Motor neuron (in vitro differentiated cells): ENCODE measurements at regions not wholly inside any gene's neighbourhood (a gene's known extent, or its start where the extent isn't known, plus 50 kb on each side); places are given as distances from the start of the nearest gene placed in this dataset.
A peak's percentile ranks its signal among the peaks of the same experiment; 100 is the strongest.
"Not testable (repeated sequence)": the region's sequence is repeated elsewhere in the genome, so short reads cannot be mapped to it uniquely, and the experiment has no call there.

ENCODE experiments used
- ATAC-seq, 8 experiments: fragments of 200-7000 bp; cut with Tn5 transposase; replicated peaks in 6 of 8; 2 replicates each; pipeline ENCODE4 v1.8.0; 2021; ENCODE audit warnings: mild to moderate bottlenecking in 8 of 8, moderate library complexity in 8 of 8
- H3K27ac ChIP-seq, 2 donors: fragments of 250-450 bp; sonication (Bioruptor Pico); 2 replicates each; pipeline ENCODE4 v1.9.0; 2021; ENCODE audit warnings: antibody characterized with exemption in 2 of 2, mild to moderate bottlenecking in 2 of 2, moderate library complexity in 1 of 2
- H3K4me1 ChIP-seq, 2 donors: fragments of 250-450 bp; sonication (Bioruptor Pico); replicated peaks in 1 of 2; 2 replicates each; pipeline ENCODE4 v1.6.1; 2021; ENCODE audit warnings: antibody characterized with exemption in 2 of 2, mild to moderate bottlenecking in 2 of 2, moderate library complexity in 1 of 2
- H3K4me3 ChIP-seq, 5 donors: fragments of 250-450 bp; sonication (Bioruptor Pico); 2 replicates each; pipeline ENCODE4 v1.9.0; 2021; ENCODE audit warnings: antibody characterized with exemption in 5 of 5, mild to moderate bottlenecking in 5 of 5, moderate library complexity in 4 of 5
- WGBS, 10 experiments: fragments of 450-650 bp; shearing (Covaris generic); methylation state at CpG; one replicate each; pipeline ENCODE4 v1.0.0; 2022; 5-methylcytosine and 5-hydroxymethylcytosine counted together
- in situ Hi-C, 9 experiments: fragments of 400-800 bp; cut with MboI; loops; one replicate each; pipeline ENCODE4 v1.15.0; 2021; ENCODE audit warnings: low sequenced_read_pairs in 9 of 9, low pct_unique_long_range_greater_than_20kb in 2 of 9; ENCODE audit not compliant: unreplicated experiment in 9 of 9

GRCh38 chr3:168779970-168780645 lies 684.4 kb upstream of the GOLIM4 start:
- H3K4me3 ChIP-seq, H3K4me1 ChIP-seq, in situ Hi-C loops, ATAC-seq, H3K27ac ChIP-seq: not testable (repeated sequence)
- WGBS, 10 experiments, result 80 to 100% (median 90%) methylated on average over 1 to 3 of the region's 28 CpGs; no CpG with 5 or more reads in 5 of the 10 experiments

- no peak overlapping the region for H3K4me3 ChIP-seq
Measured at GRCh38 chr3:168753724-168754123, 658.0 kb upstream of the GOLIM4 start.

GRCh38 chr3:168752339-168752738 lies 656.6 kb upstream of the GOLIM4 start:
- Histone ChIP-seq H3K27ac (no peak overlapping the region), H3K4me3 (no peak overlapping the region), H3K4me1 (no peaks in the 10 kb centered on the region)
- no peak for ATAC-seq
- in situ Hi-C loops, result no loop called here

More at GRCh38 chr3:168753724-168754123, 658.0 kb upstream of the GOLIM4 start:
- in situ Hi-C loops, result no loop called here
- peak in 3 of 8 experiments; percentile 77 to 89 (median 77) for ATAC-seq
- Histone ChIP-seq H3K27ac (no peak overlapping the region), H3K4me1 (no peaks in the 10 kb centered on the region)
- WGBS, 10 experiments, result 0 to 100% (median 58%) methylated on average over 1 of the region's 1 CpG; no CpG with 5 or more reads in 2 of the 10 experiments

GRCh38 chr3:168747697-168748096 lies 652.0 kb upstream of the GOLIM4 start:
- H3K27ac ChIP-seq, result no peak overlapping the region
- ATAC-seq, result peak in 2 of 8 experiments; percentile 68
- in situ Hi-C loops, result no loop called here
- H3K4me3 ChIP-seq, result no peak overlapping the region
- H3K4me1 ChIP-seq, result no peaks in the 10 kb centered on the region
- WGBS, 10 experiments, result 0 to 100% (median 86%) methylated on average over 2 to 3 of the region's 3 CpGs

GRCh38 chr3:168738527-168739325 lies 643.0 kb upstream of the GOLIM4 start:
- 0 to 95% (median 67%) methylated on average over 1 to 5 of the region's 6 CpGs; no CpG with 5 or more reads in 1 of the 10 experiments for WGBS, 10 experiments
- in situ Hi-C loops, result no loop called here
- Histone ChIP-seq H3K4me3 (no peak overlapping the region), H3K27ac (no peak overlapping the region), H3K4me1 (no peaks in the 10 kb centered on the region)
- ATAC-seq, result peak in 3 of 8 experiments; percentile 13 to 94 (median 86)

- Histone ChIP-seq H3K4me3 (no peak overlapping the region), H3K4me1 (no peaks in the 10 kb centered on the region), H3K27ac (no peak overlapping the region)
- no peak for ATAC-seq
- 0 to 100% (median 83%) methylated on average over 1 to 2 of the region's 2 CpGs; no CpG with 5 or more reads in 1 of the 10 experiments for WGBS, 10 experiments
- in situ Hi-C loops, result no loop called here
Measured at GRCh38 chr3:168736202-168736601, 640.5 kb upstream of the GOLIM4 start.

GRCh38 chr3:168730073-168730472 lies 634.3 kb upstream of the GOLIM4 start:
- 46 to 100% (median 62%) methylated on average over 1 to 3 of the region's 3 CpGs; no CpG with 5 or more reads in 4 of the 10 experiments for WGBS, 10 experiments
- H3K4me1 ChIP-seq, result peaks cover 3 to 7% of the 10 kb centered on the region in 2 donors
- no peak for ATAC-seq
- in situ Hi-C loops, result no loop called here
- H3K27ac ChIP-seq, result no peak overlapping the region
- no peak overlapping the region for H3K4me3 ChIP-seq

- no peak overlapping the region for H3K27ac ChIP-seq
- H3K4me1 ChIP-seq, result peaks cover 3 to 5% of the 10 kb centered on the region in 2 donors
- in situ Hi-C loops, result no loop called here
- H3K4me3 ChIP-seq, result no peak overlapping the region
- no peak for ATAC-seq
Measured at GRCh38 chr3:168722091-168722490, 626.4 kb upstream of the GOLIM4 start.

- no peaks in the 10 kb centered on the region for H3K4me1 ChIP-seq
- no peak overlapping the region for H3K4me3 ChIP-seq
- in situ Hi-C loops, result no loop called here
- WGBS, 10 experiments, result 50 to 100% (median 92%) methylated on average over 1 of the region's 1 CpG; no CpG with 5 or more reads in 2 of the 10 experiments
- ATAC-seq, result peak in 1 of 8 experiments; percentile 24
- no peak overlapping the region for H3K27ac ChIP-seq
Measured at GRCh38 chr3:168714609-168715240, 619.0 kb upstream of the GOLIM4 start.

GRCh38 chr3:168709073-168709472 lies 613.3 kb upstream of the GOLIM4 start:
- in situ Hi-C loops, result no loop called here
- H3K4me1 ChIP-seq, result no peaks in the 10 kb centered on the region
- H3K27ac ChIP-seq, result no peak overlapping the region
- peak in 1 of 8 experiments; percentile 54 for ATAC-seq
- H3K4me3 ChIP-seq, result no peak overlapping the region
- 16 to 95% (median 64%) methylated on average over 2 to 9 of the region's 9 CpGs for WGBS, 10 experiments

- H3K27ac ChIP-seq, result no peak overlapping the region
- H3K4me1 ChIP-seq, result no peaks in the 10 kb centered on the region
- in situ Hi-C loops, result no loop called here
- WGBS, 10 experiments, result 17 to 94% (median 66%) methylated on average over 1 to 2 of the region's 2 CpGs; no CpG with 5 or more reads in 2 of the 10 experiments
- no peak overlapping the region for H3K4me3 ChIP-seq
- ATAC-seq, result peak in 1 of 8 experiments; percentile 42
Measured at GRCh38 chr3:168707900-168708299, 612.2 kb upstream of the GOLIM4 start.

- no peak overlapping the region for H3K4me3 ChIP-seq
- ATAC-seq, result no peak
- WGBS, 10 experiments, result 8 to 100% (median 91%) methylated on average over 1 to 3 of the region's 3 CpGs; no CpG with 5 or more reads in 1 of the 10 experiments
Measured at GRCh38 chr3:168705412-168705811, 609.7 kb upstream of the GOLIM4 start.

GRCh38 chr3:168696051-168696450 lies 600.3 kb upstream of the GOLIM4 start:
- peak in 6 of 8 experiments; percentile 38 to 78 (median 74) for ATAC-seq
- Histone ChIP-seq H3K27ac (peak overlapping the region in 1 of 2 donors; percentile 32), H3K4me1 (peaks cover 0 to 18% of the 10 kb centered on the region in 2 donors), H3K4me3 (no peak overlapping the region)
- in situ Hi-C loops, result no loop called here
- 25 to 73% (median 52%) methylated on average over 2 to 3 of the region's 3 CpGs for WGBS, 10 experiments

More at GRCh38 chr3:168705412-168705811, 609.7 kb upstream of the GOLIM4 start:
- no peaks in the 10 kb centered on the region for H3K4me1 ChIP-seq
- H3K27ac ChIP-seq, result no peak overlapping the region
- in situ Hi-C loops, result no loop called here
